Body of pancreas (tissue), 4 donors: ENCODE measurements at regions not wholly inside any gene's neighbourhood (a gene's known extent, or its start where the extent isn't known, plus 50 kb on each side); places are given as distances from the start of the nearest gene placed in this dataset.

Source experiments
- CTCF ChIP-seq, 7 experiments: fragments of 450-650 bp in 4 of 7; fragments of 200-600 bp in 3 of 7; sonication (generic) in 3 of 7; IDR thresholded peaks; one replicate each; pipeline ENCODE4 v1.5.1; 2016 to 2019; ENCODE audit warnings: antibody characterized with exemption in 7 of 7
- POLR2A ChIP-seq, 3 donors: fragments of 450-650 bp; IDR thresholded peaks; one replicate each; pipeline ENCODE4 v1.6.1; 2016; ENCODE audit warnings: antibody characterized with exemption in 3 of 3, mild to moderate bottlenecking in 2 of 3

GRCh38 chr10:56082169-56082568, 278.9 kb downstream of the ZWINT start:
- TF ChIP-seq CTCF (IDR thresholded peaks at IDR 0.05) (no peak), POLR2A (IDR thresholded peaks at IDR 0.05) (no peak)
